Stimulated activated CD4-positive, alpha-beta T cell treated with anti-CD3 and anti-CD28 coated beads, Interleukin-4, amount 100 ng/mL, for 1 hour (primary cell): ENCODE measurements at regions not wholly inside any gene's neighbourhood (a gene's known extent, or its start where the extent isn't known, plus 50 kb on each side); places are given as distances from the start of the nearest gene placed in this dataset.

ENCODE experiments used
- DNase-seq: peaks from one replicate; pipeline ENCODE4 v3.0.0-alpha.2; 2020

DNA sequence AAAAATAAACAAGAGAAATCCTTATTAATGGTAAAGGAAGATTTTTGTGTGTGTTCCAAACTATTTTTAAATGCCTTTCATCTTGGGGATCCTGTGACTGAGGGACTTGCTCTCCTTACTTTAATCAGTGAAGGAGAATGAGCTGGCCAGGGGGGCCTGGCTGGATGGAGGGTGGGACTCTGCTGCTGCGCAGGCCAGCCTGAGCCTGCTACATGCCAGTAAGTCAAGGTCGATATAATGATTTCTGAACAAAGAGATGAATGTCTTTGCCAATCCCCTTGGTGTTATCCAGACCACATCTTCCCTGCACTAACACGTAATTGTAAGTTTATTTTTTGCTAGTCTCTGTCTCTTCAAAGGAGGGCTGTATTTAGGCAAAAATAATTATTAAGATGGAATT, 1679.2 kb upstream of the TENM3 start:
- no peak for DNase-seq

- no peak for DNase-seq
Measured at GRCh38 chr4:180564448-180564847, 1678.8 kb upstream of the TENM3 start.

GRCh38 chr4:180565856-180566431, 1677.3 kb upstream of the TENM3 start:
- DNase-seq: no peak

GRCh38 chr4:180566492-180566891, 1676.7 kb upstream of the TENM3 start:
- no peak for DNase-seq

GRCh38 chr4:180567080-180567479, 1676.1 kb upstream of the TENM3 start:
- no peak for DNase-seq

DNA sequence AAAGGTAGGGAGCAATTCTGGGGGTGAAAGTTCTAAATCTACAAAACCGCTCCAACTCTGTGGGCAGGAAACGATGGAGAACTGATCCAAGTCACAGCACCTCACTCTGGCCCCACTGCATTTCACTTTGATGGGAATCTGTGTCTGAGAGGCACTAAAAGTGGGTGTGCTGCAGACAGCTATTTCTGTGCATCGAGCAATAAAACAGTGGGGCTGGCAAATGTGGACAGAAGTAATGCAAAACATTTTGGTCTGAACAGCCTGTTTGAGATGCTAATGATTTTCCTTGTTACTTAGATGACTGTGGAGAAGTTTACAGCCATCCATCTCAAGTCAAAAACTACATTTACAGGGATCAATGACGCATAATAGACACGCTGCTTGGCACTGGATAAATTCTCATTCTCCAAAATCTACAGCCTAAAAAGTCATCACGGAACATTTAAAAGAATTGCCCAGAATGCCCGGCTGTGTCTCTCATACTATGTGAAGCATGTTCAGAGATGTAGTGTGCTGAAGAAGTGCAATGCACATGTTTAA, 1671.6 kb upstream of the TENM3 start:
- DNase-seq: no peak

- DNase-seq: no peak
Measured at GRCh38 chr4:180578175-180578574, 1665.0 kb upstream of the TENM3 start.

- no peak for DNase-seq
Measured at GRCh38 chr4:180581061-180581460, 1662.1 kb upstream of the TENM3 start.

DNA sequence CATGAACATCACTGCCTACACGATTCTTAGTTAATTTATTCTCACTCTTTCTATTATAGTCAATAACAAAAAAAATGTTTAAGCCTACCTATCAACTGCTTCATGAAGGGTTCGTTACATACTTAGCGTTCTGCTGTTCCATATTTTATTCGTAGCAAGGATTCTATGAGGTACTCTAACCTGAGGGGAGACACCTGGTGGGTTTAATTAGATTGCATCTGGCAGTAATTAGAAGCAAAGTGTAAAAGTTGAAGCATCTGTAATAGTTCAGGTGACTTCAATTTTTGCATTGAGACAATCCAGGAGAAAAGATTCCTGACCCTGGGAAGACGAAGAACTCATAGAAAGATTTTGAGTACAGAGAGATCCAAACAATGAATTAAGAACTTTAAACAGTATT, 1655.8 kb upstream of the TENM3 start:
- no peak for DNase-seq

- DNase-seq: no peak
Measured at GRCh38 chr4:180589575-180589974, 1653.6 kb upstream of the TENM3 start.

- no peak for DNase-seq
Measured at GRCh38 chr4:180596888-180597483, 1646.2 kb upstream of the TENM3 start.

DNA sequence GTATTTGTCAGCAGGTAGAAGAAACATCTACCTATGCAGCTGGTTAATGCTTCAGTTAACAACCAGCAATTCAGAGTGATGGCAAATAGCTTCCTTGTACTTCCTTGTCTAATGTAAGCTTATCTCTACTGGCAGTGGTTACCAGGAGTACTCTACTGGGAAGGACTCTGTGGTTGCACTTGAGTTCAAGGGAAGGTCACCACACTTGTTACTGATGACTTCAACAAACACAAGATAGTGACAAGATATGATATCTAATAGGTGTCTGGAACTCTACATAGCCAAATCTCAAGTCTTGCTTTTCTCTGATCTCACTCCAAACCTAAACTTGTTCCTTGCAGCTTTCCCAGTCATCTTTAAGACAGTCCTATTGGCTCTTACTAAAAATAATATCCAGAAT, 1644.9 kb upstream of the TENM3 start:
- no peak for DNase-seq

GRCh38 chr4:180603791-180604190, 1639.4 kb upstream of the TENM3 start:
- DNase-seq: no peak

- no peak for DNase-seq
Measured at GRCh38 chr4:180610324-180610723, 1632.9 kb upstream of the TENM3 start.

- no peak for DNase-seq
Measured at GRCh38 chr4:180615746-180616145, 1627.5 kb upstream of the TENM3 start.

- no peak for DNase-seq
Measured at GRCh38 chr4:180617196-180617595, 1626.0 kb upstream of the TENM3 start.

- DNase-seq: no peak
Measured at GRCh38 chr4:180618396-180618795, 1624.8 kb upstream of the TENM3 start.

- DNase-seq: no peak
Measured at GRCh38 chr4:180619440-180619839, 1623.8 kb upstream of the TENM3 start.

DNA sequence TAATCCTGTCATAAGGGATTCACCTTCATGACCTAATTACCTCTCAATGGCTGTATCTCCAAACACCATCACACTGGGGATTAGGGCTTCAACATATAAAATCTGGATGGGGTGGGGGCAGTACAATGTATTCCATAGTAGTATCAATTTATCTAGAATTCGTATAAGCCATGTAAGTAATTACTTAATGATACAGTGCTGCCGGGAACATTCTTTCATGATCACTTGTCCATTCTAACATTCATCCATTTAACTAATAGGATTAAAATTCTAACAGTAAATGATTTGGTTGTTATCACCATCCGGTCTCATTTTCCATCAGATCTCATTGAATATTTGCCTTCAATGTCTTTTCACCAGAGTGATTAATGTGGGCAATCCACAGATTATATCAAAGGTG, 1620.9 kb upstream of the TENM3 start:
- no peak for DNase-seq

DNA sequence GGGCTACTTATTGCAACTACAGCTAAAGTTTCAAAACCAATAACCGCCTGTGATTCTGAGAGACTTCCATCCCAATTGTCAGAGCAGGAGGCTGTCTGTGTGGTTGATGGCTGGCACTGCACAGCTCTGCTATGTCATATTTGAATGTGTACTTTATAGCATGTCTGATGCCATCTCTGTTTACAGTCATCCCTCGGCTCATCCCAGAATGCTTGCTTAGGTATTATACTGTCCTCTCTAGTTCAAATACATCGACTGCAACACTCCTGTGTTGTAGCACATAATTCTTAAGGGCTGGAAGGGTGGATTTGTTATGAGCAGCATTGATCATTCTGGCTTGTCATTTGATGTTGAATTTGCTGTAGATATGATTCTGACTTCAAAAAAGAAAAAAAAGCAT, 1617.5 kb upstream of the TENM3 start:
- no peak for DNase-seq

DNA sequence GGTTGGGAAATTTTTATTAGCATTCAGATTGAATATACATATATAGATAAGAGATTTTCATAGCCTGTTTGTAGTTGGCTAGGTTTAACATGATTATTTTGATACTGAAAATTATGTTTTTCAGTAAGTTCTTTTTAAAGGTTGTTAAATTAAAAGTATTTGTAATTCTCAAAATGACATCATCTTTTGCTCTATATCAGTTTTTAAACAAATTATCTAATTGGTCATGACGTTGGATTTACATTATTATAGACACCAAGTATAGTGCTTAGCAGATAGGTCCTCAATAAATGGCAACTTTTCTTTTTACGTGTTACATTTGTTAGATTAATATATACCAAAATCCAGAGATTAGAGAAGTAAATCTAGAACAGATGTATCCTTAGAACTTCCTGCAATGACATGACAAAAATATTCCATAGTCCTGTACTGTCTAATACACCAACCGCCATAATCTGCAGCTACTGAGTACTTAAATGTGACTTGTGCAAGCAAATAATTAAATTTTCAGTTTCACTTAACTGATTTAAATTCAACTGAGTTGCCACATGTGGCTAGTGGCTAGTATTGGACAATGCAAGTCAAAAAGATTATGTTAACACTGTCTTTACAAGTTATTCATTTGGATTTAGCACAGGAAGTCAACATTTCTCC, 1613.1 kb upstream of the TENM3 start:
- DNase-seq: no peak

- no peak for DNase-seq
Measured at GRCh38 chr4:180634306-180634705, 1608.9 kb upstream of the TENM3 start.

DNA sequence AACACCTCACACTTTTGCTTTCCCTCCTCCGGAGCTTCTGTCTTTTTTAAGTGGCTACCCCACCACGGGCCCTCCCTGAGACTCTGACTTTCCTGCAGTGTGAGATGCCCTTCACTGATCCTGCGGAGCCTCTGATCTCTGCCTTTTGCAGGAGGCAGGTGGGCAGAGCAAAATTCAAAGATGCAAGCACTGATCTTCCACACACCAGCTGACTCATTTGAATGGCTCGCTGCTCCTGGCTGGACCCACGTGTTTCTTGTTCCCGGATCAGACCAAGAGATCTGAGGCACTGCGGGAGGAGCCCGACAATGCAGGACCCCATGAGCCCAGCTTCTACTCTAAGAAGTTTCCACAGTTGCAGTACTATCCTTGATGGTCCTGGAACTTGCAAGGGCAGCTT, 1607.9 kb upstream of the TENM3 start:
- no peak for DNase-seq

- DNase-seq: no peak
Measured at GRCh38 chr4:180636696-180637404, 1606.4 kb upstream of the TENM3 start.
